Keratinocyte (primary cell): ENCODE measurements at regions not wholly inside any gene's neighbourhood (a gene's known extent, or its start where the extent isn't known, plus 50 kb on each side); places are given as distances from the start of the nearest gene placed in this dataset.

Experiments
- DNase-seq: peaks from one replicate; pipeline ENCODE4 v3.0.0-alpha.2; 2011; ENCODE audit warnings: low read depth, missing footprints, low spot score
- FAIRE-seq: peaks from 2 replicates; lab custom pipeline; 2011; peaks lifted over from hg19 to GRCh38; lab: Jason Lieb, UNC
- H2AFZ ChIP-seq: 2 replicates; pipeline ENCODE4 v1.6.0; 2012; ENCODE audit warnings: low read length, control low read depth, inconsistent platforms; ENCODE audit not compliant: control insufficient read depth
- H3K27ac ChIP-seq: 2 replicates; pipeline ENCODE4 v1.5.1; 2011; ENCODE audit warnings: low read length; ENCODE audit not compliant: control insufficient read depth, insufficient read depth
- H3K27me3 ChIP-seq: 3 replicates; pipeline ENCODE4 v1.6.0; 2011; ENCODE audit warnings: low read length; ENCODE audit not compliant: control insufficient read depth, insufficient read depth; ENCODE audit errors: extremely low read depth
- H3K36me3 ChIP-seq, 2 experiments: 2 replicates in 1 of 2; 3 replicates in 1 of 2; pipeline ENCODE4 v1.5.1; 2011; ENCODE audit warnings: low read length in 2 of 2, mild to moderate bottlenecking in 1 of 2; ENCODE audit not compliant: control insufficient read depth in 2 of 2, insufficient read depth in 2 of 2; ENCODE audit errors: extremely low read depth in 1 of 2
- H3K4me1 ChIP-seq: 3 replicates; pipeline ENCODE4 v1.5.1; 2011; ENCODE audit warnings: low read length; ENCODE audit not compliant: control insufficient read depth, insufficient read depth; ENCODE audit errors: extremely low read depth
- H3K4me2 ChIP-seq: 3 replicates; pipeline ENCODE4 v1.6.0; 2011; ENCODE audit warnings: low read depth, low read length; ENCODE audit not compliant: control insufficient read depth, insufficient read depth; ENCODE audit errors: extremely low read depth
- H3K4me3 ChIP-seq, 3 experiments: fragments of 200-600 bp in 1 of 3; sonication (generic) in 1 of 3; 2 replicates in 2 of 3; 3 replicates in 1 of 3; pipeline ENCODE4 v1.5.1; 2011 to 2016; ENCODE audit warnings: low read length in 3 of 3, mild to moderate bottlenecking in 3 of 3, control low read depth in 2 of 3, inconsistent platforms in 1 of 3, low read depth in 1 of 3, mixed read lengths in 1 of 3, mixed run types in 1 of 3, moderate library complexity in 1 of 3; ENCODE audit not compliant: control insufficient read depth in 2 of 3, insufficient read depth in 2 of 3; ENCODE audit errors: extremely low read depth in 1 of 3
- H3K79me2 ChIP-seq: 2 replicates; pipeline ENCODE4 v1.6.0; 2012; ENCODE audit warnings: low read length; ENCODE audit not compliant: control insufficient read depth, insufficient read depth
- H3K9ac ChIP-seq: 3 replicates; pipeline ENCODE4 v1.6.0; 2011; ENCODE audit warnings: low read length; ENCODE audit not compliant: control insufficient read depth, insufficient read depth; ENCODE audit errors: extremely low read depth
- H3K9me1 ChIP-seq: 3 replicates; pipeline ENCODE4 v1.6.0; 2011; ENCODE audit warnings: low read length; ENCODE audit not compliant: control insufficient read depth, insufficient read depth; ENCODE audit errors: extremely low read depth
- H3K9me3 ChIP-seq: 2 replicates; pipeline ENCODE4 v1.5.1; 2012; ENCODE audit warnings: low read depth, low read length; ENCODE audit not compliant: control insufficient read depth
- H4K20me1 ChIP-seq: 3 replicates; pipeline ENCODE4 v1.6.0; 2011; ENCODE audit warnings: low read length; ENCODE audit not compliant: control insufficient read depth, insufficient read depth; ENCODE audit errors: extremely low read depth
- CTCF ChIP-seq, 3 experiments: IDR thresholded peaks in 1 of 3; conservative IDR thresholded peaks in 1 of 3; optimal IDR thresholded peaks in 1 of 3; 2 replicates in 2 of 3; 3 replicates in 1 of 3; pipeline versions ENCODE3 to v1.5.1; 2011; ENCODE audit warnings: low read length in 3 of 3, mild to moderate bottlenecking in 3 of 3, moderate library complexity in 2 of 3, control low read depth in 1 of 3, inconsistent platforms in 1 of 3; ENCODE audit not compliant: insufficient read depth in 2 of 3; ENCODE audit errors: extremely low read depth in 1 of 3
- EZH2 ChIP-seq: IDR thresholded peaks from one replicate; pipeline ENCODE4 v1.6.1; 2012; ENCODE audit warnings: inconsistent platforms, mild to moderate bottlenecking, low read length, moderate library complexity
- dilution Hi-C: fragments of 300-500 bp; cut with MboI; formaldehyde crosslinking; loops from one replicate; pipeline ENCODE4 v1.7.0; 2020; ENCODE audit warnings: low sequenced_read_pairs; ENCODE audit not compliant: extremely low pct_ligation_motif_present

- no peaks in the 10 kb centered on the region for H3K27me3 ChIP-seq
- H3K4me1 ChIP-seq: no peaks in the 10 kb centered on the region
- H3K4me2 ChIP-seq: no peak overlapping the region
- DNase-seq: no peak
- TF ChIP-seq EZH2: no peak
- no peak for TF ChIP-seq CTCF (optimal IDR thresholded peaks at IDR 0.05 in 1 of 3, IDR thresholded peaks at IDR 0.05 in 1 of 3, conservative IDR thresholded peaks at IDR 0.05 in 1 of 3; ENCODE audit: extremely low read depth in 1 of 3, insufficient read depth in 2 of 3, low read length in 3 of 3)
- no peaks in the 10 kb centered on the region for H3K9me1 ChIP-seq
- no peak overlapping the region for H3K4me3 ChIP-seq
- H3K79me2 ChIP-seq: no peaks in the 10 kb centered on the region
- no peak overlapping the region for H2AFZ ChIP-seq
- no peaks in the 10 kb centered on the region for H3K36me3 ChIP-seq
- H3K9me3 ChIP-seq: no peaks in the 10 kb centered on the region
- no peaks in the 10 kb centered on the region for H4K20me1 ChIP-seq
- no peak overlapping the region for H3K27ac ChIP-seq
- FAIRE-seq: no peak
- dilution Hi-C loops: no loop called here
- H3K9ac ChIP-seq: no peak overlapping the region
Measured at GRCh38 chr20:47957135-47957534, 171.9 kb upstream of the SULF2 start.

GRCh38 chr20:47956268-47956995 lies 171.2 kb upstream of the SULF2 start:
- dilution Hi-C loops: no loop called here
- no peak for TF ChIP-seq EZH2
- TF ChIP-seq CTCF (optimal IDR thresholded peaks at IDR 0.05 in 1 of 3, IDR thresholded peaks at IDR 0.05 in 1 of 3, conservative IDR thresholded peaks at IDR 0.05 in 1 of 3; ENCODE audit: extremely low read depth in 1 of 3, insufficient read depth in 2 of 3, low read length in 3 of 3): no peak

More at GRCh38 chr20:47956268-47956995, 171.2 kb upstream of the SULF2 start:
- Histone ChIP-seq H3K36me3 (no peaks in the 10 kb centered on the region), H3K9ac (no peak overlapping the region), H2AFZ (no peak overlapping the region), H3K27ac (no peak overlapping the region), H3K4me3 (no peak overlapping the region), H3K27me3 (no peaks in the 10 kb centered on the region), H3K4me1 (peaks cover 5% of the 10 kb centered on the region), H3K4me2 (no peak overlapping the region), H3K79me2 (no peaks in the 10 kb centered on the region), H3K9me3 (no peaks in the 10 kb centered on the region), H4K20me1 (no peaks in the 10 kb centered on the region), H3K9me1 (no peaks in the 10 kb centered on the region)
- DNase-seq (no peak), FAIRE-seq (no peak)
